Gastroesophageal sphincter (tissue), 3 donors: ENCODE measurements at regions not wholly inside any gene's neighbourhood (a gene's known extent, or its start where the extent isn't known, plus 50 kb on each side); places are given as distances from the start of the nearest gene placed in this dataset.

Source experiments
- POLR2A ChIP-seq, 2 donors: fragments of 450-650 bp; IDR thresholded peaks; one replicate each; pipeline ENCODE4 v1.6.1; 2017; ENCODE audit warnings: antibody characterized with exemption in 2 of 2, mild to moderate bottlenecking in 2 of 2, moderate library complexity in 1 of 2
- TF ChIP-seq, protein P1 (sequence below), 4 experiments: fragments of 200-600 bp in 2 of 4; fragments of 450-650 bp in 2 of 4; sonication (generic) in 1 of 4; IDR thresholded peaks; one replicate each; pipeline ENCODE4 v1.5.1; 2017 to 2019; ENCODE audit warnings: antibody characterized with exemption in 4 of 4, mild to moderate bottlenecking in 2 of 4, moderate library complexity in 2 of 4

DNA sequence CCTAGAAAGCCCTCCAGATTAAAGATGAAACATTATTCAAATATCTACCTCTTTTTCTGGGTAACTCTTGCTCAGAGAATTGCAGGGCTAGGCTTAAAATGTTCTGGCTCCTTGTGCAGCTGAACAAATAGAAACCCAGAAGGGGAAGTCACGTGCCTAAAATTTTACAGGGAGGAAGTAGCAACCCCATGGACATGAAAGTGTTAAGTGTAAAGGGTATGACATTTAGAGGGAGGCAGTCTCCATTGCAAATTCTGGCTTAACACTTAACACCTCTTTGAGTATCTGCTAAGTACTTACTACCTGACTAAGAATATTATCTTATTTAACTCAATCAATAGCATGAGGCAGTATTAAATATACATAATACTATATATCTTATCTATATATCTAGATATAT, 376.1 kb upstream of the ERCC4 start:
- TF ChIP-seq, protein P1, sequence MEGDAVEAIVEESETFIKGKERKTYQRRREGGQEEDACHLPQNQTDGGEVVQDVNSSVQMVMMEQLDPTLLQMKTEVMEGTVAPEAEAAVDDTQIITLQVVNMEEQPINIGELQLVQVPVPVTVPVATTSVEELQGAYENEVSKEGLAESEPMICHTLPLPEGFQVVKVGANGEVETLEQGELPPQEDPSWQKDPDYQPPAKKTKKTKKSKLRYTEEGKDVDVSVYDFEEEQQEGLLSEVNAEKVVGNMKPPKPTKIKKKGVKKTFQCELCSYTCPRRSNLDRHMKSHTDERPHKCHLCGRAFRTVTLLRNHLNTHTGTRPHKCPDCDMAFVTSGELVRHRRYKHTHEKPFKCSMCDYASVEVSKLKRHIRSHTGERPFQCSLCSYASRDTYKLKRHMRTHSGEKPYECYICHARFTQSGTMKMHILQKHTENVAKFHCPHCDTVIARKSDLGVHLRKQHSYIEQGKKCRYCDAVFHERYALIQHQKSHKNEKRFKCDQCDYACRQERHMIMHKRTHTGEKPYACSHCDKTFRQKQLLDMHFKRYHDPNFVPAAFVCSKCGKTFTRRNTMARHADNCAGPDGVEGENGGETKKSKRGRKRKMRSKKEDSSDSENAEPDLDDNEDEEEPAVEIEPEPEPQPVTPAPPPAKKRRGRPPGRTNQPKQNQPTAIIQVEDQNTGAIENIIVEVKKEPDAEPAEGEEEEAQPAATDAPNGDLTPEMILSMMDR (IDR thresholded peaks at IDR 0.05) = no peak
- no peak for TF ChIP-seq POLR2A (IDR thresholded peaks at IDR 0.05)
